ENCODE measurements at regions not wholly inside any gene's neighbourhood (a gene's known extent, or its start where the extent isn't known, plus 50 kb on each side); places are given as distances from the start of the nearest gene placed in this dataset.

DNA sequence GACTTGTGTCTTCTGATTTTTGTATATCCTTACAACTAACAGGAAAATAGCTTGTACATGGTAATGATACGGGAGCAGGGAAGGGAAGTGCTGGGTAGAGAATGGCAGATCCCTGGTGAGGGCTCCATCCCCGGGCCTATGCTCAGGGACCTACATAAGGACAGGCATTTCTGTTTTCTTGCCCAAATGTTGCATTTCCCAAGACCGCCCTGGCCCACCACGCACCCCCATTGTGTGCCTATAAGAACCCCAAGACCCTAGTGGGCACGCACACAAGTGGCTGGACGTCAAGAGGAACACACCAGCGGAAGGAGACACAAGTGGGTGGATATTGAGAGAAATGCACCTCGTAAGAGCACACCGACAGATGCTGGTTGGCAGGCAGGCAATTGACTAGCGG, 616.3 kb upstream of the MAN1A1 start:
- TF ChIP-seq, protein P1, sequence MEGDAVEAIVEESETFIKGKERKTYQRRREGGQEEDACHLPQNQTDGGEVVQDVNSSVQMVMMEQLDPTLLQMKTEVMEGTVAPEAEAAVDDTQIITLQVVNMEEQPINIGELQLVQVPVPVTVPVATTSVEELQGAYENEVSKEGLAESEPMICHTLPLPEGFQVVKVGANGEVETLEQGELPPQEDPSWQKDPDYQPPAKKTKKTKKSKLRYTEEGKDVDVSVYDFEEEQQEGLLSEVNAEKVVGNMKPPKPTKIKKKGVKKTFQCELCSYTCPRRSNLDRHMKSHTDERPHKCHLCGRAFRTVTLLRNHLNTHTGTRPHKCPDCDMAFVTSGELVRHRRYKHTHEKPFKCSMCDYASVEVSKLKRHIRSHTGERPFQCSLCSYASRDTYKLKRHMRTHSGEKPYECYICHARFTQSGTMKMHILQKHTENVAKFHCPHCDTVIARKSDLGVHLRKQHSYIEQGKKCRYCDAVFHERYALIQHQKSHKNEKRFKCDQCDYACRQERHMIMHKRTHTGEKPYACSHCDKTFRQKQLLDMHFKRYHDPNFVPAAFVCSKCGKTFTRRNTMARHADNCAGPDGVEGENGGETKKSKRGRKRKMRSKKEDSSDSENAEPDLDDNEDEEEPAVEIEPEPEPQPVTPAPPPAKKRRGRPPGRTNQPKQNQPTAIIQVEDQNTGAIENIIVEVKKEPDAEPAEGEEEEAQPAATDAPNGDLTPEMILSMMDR (IDR thresholded peaks at IDR 0.05) = no peak
- TF ChIP-seq POLR2A (IDR thresholded peaks at IDR 0.05) = no peak

Data from heart left ventricle (tissue), 13 donors.